B cell (primary cell): ENCODE measurements at regions not wholly inside any gene's neighbourhood (a gene's known extent, or its start where the extent isn't known, plus 50 kb on each side); places are given as distances from the start of the nearest gene placed in this dataset.
"Not testable (repeated sequence)": the region's sequence is repeated elsewhere in the genome, so short reads cannot be mapped to it uniquely, and the experiment has no call there.

Source experiments
- ATAC-seq: fragments of 200-7000 bp; cut with Tn5 transposase; one replicate; pipeline ENCODE4 v1.10.0; 2021; ENCODE audit warnings: low read depth, mild to moderate bottlenecking, moderate number of reproducible peaks, moderate library complexity
- CTCF ChIA-PET: fragments of 350-600 bp; sonication (Branson Sonifier 250); formaldehyde crosslinking; loops from one replicate; lab custom pipeline; 2021; ENCODE audit warnings: antibody characterized with exemption, inconsistent platforms; lab: Charles Lee
- POLR2A ChIA-PET: fragments of 350-600 bp; sonication (Branson Sonifier 250); formaldehyde crosslinking; loops from one replicate; lab custom pipeline; 2021; ENCODE audit warnings: antibody characterized with exemption; lab: Charles Lee
- DNase-seq: peaks from one replicate; pipeline ENCODE4 v3.0.0; 2013
- H2AFZ ChIP-seq: 2 replicates; pipeline ENCODE4 v1.6.1; 2012; ENCODE audit warnings: mild to moderate bottlenecking, low read depth, low read length; ENCODE audit not compliant: insufficient read depth, poor library complexity, severe bottlenecking
- H3K27ac ChIP-seq, 2 donors: 1 replicate in 1 of 2; 2 replicates in 1 of 2; pipeline ENCODE4 v1.5.1; 2012 to 2013; ENCODE audit warnings: low read length in 2 of 2, mild to moderate bottlenecking in 2 of 2, moderate library complexity in 1 of 2
- H3K27me3 ChIP-seq, 4 experiments: fragments of 200-600 bp in 1 of 4; sonication (generic) in 1 of 4; replicated peaks in 1 of 4; 1 replicate in 2 of 4; 2 replicates in 2 of 4; pipeline versions ENCODE4 v1.6.1 to v1.7.0; 2013 to 2016; ENCODE audit warnings: low read length in 3 of 4, mild to moderate bottlenecking in 2 of 4, mixed read lengths in 1 of 4, moderate library complexity in 1 of 4; ENCODE audit not compliant: insufficient read depth in 4 of 4, control insufficient read depth in 3 of 4; ENCODE audit errors: control extremely low read depth in 1 of 4
- H3K36me3 ChIP-seq, 2 experiments: replicated peaks in 1 of 2; 1 replicate in 1 of 2; 2 replicates in 1 of 2; pipeline versions ENCODE4 v1.6.1 to v1.7.1; 2013; ENCODE audit warnings: low read length in 1 of 2; ENCODE audit not compliant: insufficient read depth in 2 of 2, control insufficient read depth in 1 of 2; ENCODE audit errors: control extremely low read depth in 1 of 2, extremely low read depth in 1 of 2
- H3K4me1 ChIP-seq, 2 donors: fragments of 200-600 bp in 1 of 2; sonication (generic) in 1 of 2; 1 replicate in 1 of 2; 2 replicates in 1 of 2; pipeline versions ENCODE4 v1.5.1 to v1.6.1; 2013 to 2017; ENCODE audit warnings: low read length in 2 of 2; ENCODE audit not compliant: control insufficient read depth in 2 of 2, insufficient read depth in 2 of 2
- H3K4me2 ChIP-seq: replicated peaks from 2 replicates; pipeline ENCODE3; 2012; ENCODE audit warnings: mild to moderate bottlenecking, low read depth, low read length; ENCODE audit not compliant: poor library complexity, severe bottlenecking
- H3K4me3 ChIP-seq, 5 experiments: fragments of 200-600 bp in 1 of 5; sonication (generic) in 1 of 5; 1 replicate in 3 of 5; 2 replicates in 2 of 5; pipeline versions ENCODE4 v1.5.1 to v1.7.0; 2011 to 2016; ENCODE audit warnings: low read length in 4 of 5, mild to moderate bottlenecking in 4 of 5, low read depth in 2 of 5, control low read depth in 1 of 5, moderate library complexity in 1 of 5; ENCODE audit not compliant: insufficient read depth in 1 of 5; ENCODE audit errors: control extremely low read depth in 1 of 5, extremely low read depth in 1 of 5
- H3K79me2 ChIP-seq: fragments of 200-600 bp; sonication (generic); one replicate; pipeline ENCODE4 v1.6.0; 2016; ENCODE audit warnings: low read length; ENCODE audit not compliant: control insufficient read depth, insufficient read depth
- H3K9ac ChIP-seq: fragments of 200-600 bp; sonication (generic); 2 replicates; pipeline ENCODE4 v1.6.1; 2017; ENCODE audit warnings: mild to moderate bottlenecking, low read length, moderate library complexity
- H3K9me3 ChIP-seq, 3 donors: one replicate each; pipeline versions ENCODE4 v1.6.1 to v1.7.1; 2013; ENCODE audit warnings: low read length in 2 of 3; ENCODE audit not compliant: control insufficient read depth in 2 of 3, insufficient read depth in 1 of 3; ENCODE audit errors: control extremely low read depth in 1 of 3
- H4K20me1 ChIP-seq: 2 replicates; pipeline ENCODE4 v1.6.0; 2012; ENCODE audit warnings: mild to moderate bottlenecking, low read length; ENCODE audit not compliant: insufficient read depth, control insufficient read depth, poor library complexity, severe bottlenecking
- H3K27ac Mint-ChIP-seq: one replicate; pipeline ENCODE4 v1.8.0; 2021; ENCODE audit warnings: mixed read lengths
- H3K27me3 Mint-ChIP-seq: one replicate; pipeline ENCODE4 v1.8.0; 2021; ENCODE audit warnings: mixed read lengths
- H3K4me1 Mint-ChIP-seq: one replicate; pipeline ENCODE4 v1.8.0; 2021; ENCODE audit warnings: mixed read lengths
- H3K4me3 Mint-ChIP-seq: one replicate; pipeline ENCODE4 v1.8.0; 2021; ENCODE audit warnings: mixed read lengths
- H3K9me3 Mint-ChIP-seq: one replicate; pipeline ENCODE4 v1.8.0; 2022; ENCODE audit warnings: mixed read lengths; ENCODE audit not compliant: insufficient read depth
- WGBS: methylation state at CpG from one replicate; pipeline ENCODE4 v1.1.5; 2013; ENCODE audit warnings: missing lambda C conversion rate; ENCODE audit not compliant: insufficient coverage; 5-methylcytosine and 5-hydroxymethylcytosine counted together
- intact Hi-C: fragments of 100-400 bp; cut with micrococcal nuclease; formaldehyde crosslinking; loops from one replicate; pipeline ENCODE4 v1.10.0; 2022

DNA sequence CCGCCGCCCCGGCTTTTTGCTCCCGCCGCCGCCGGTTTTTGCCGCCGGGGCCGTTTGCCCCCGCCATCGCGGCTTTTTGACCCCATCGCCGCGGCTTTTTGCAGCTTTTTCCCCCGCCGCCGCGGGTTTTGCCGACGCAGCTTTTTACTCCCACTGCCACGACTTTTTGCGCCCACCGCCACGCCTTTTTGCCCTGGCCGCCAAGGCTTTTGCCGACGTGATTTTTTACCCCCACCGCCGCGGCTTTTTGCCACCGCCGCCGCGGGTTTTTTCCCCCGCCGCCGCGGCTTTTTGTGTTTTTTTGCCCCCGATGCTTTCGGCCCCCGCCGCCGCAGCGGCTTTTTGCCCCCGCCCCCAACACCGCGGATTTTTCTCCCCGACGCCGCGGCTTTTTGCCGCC, 5001.9 kb upstream of the OR11H1 start:
- H3K9me3 Mint-ChIP-seq, intact Hi-C loops, H3K4me3 ChIP-seq, H3K4me2 ChIP-seq, H3K27me3 Mint-ChIP-seq, CTCF ChIA-PET, H3K4me1 Mint-ChIP-seq, ATAC-seq, H3K27ac ChIP-seq, H2AFZ ChIP-seq, H3K79me2 ChIP-seq, H3K36me3 ChIP-seq, H3K27me3 ChIP-seq, H3K9ac ChIP-seq, H3K4me1 ChIP-seq, H4K20me1 ChIP-seq, POLR2A ChIA-PET, H3K9me3 ChIP-seq, H3K27ac Mint-ChIP-seq, DNase-seq, H3K4me3 Mint-ChIP-seq: not testable (repeated sequence)
- WGBS, result no CpG with 5 or more reads among the region's 54 CpGs

DNA sequence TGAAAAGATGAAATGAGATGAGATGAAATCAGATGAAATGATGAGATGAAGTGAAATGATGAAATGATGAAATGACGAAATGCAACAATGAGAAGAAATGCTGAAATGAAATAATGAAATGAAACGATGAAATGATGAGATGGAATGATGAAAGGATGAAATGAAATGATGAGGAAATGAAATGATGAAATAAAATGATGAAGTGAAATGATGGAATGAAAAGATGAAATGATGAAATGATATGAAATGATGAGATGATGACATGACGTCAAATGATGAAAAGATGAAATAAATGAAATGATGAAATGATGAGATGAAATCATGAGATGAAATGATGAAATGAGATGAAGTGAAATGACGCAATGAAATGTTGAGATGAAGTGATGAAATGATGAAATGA, 4996.9 kb upstream of the OR11H1 start:
- H4K20me1 ChIP-seq, H3K9me3 ChIP-seq, intact Hi-C loops, DNase-seq, H3K4me1 ChIP-seq, H3K4me2 ChIP-seq, H3K27me3 Mint-ChIP-seq, H3K4me1 Mint-ChIP-seq, H3K79me2 ChIP-seq, H3K4me3 Mint-ChIP-seq, H3K27me3 ChIP-seq, H3K36me3 ChIP-seq, ATAC-seq, H3K9me3 Mint-ChIP-seq, H3K9ac ChIP-seq, POLR2A ChIA-PET, H3K4me3 ChIP-seq, H3K27ac ChIP-seq, H3K27ac Mint-ChIP-seq, H2AFZ ChIP-seq, CTCF ChIA-PET: not testable (repeated sequence)
- WGBS, result no CpG with 5 or more reads among the region's 4 CpGs

- H2AFZ ChIP-seq, result not testable (repeated sequence)
Observed at GRCh38 chr22:10572531-10572930, 4955.5 kb upstream of the OR11H1 start.

GRCh38 chr22:10601071-10601470, 4926.9 kb upstream of the OR11H1 start:
- H3K4me3 Mint-ChIP-seq, H3K79me2 ChIP-seq, H3K27ac Mint-ChIP-seq, H4K20me1 ChIP-seq, ATAC-seq, H3K4me1 Mint-ChIP-seq, H3K9me3 ChIP-seq, H3K4me3 ChIP-seq, H3K36me3 ChIP-seq, intact Hi-C loops, H3K4me2 ChIP-seq, H3K27me3 ChIP-seq, H3K9me3 Mint-ChIP-seq, POLR2A ChIA-PET, H3K9ac ChIP-seq, DNase-seq, H3K4me1 ChIP-seq, H3K27me3 Mint-ChIP-seq, H2AFZ ChIP-seq, H3K27ac ChIP-seq, CTCF ChIA-PET: not testable (repeated sequence)
- no CpG with 5 or more reads among the region's 2 CpGs for WGBS

More at GRCh38 chr22:10572531-10572930, 4955.5 kb upstream of the OR11H1 start:
- POLR2A ChIA-PET, H4K20me1 ChIP-seq, CTCF ChIA-PET, H3K4me2 ChIP-seq, intact Hi-C loops, H3K36me3 ChIP-seq, H3K27ac ChIP-seq, ATAC-seq, H3K9me3 Mint-ChIP-seq, H3K27ac Mint-ChIP-seq, H3K27me3 Mint-ChIP-seq, H3K4me3 ChIP-seq, H3K9ac ChIP-seq, H3K4me1 ChIP-seq, H3K4me3 Mint-ChIP-seq, H3K4me1 Mint-ChIP-seq, H3K27me3 ChIP-seq, H3K79me2 ChIP-seq, H3K9me3 ChIP-seq: not testable (repeated sequence)
- DNase-seq, result peak; percentile 0
- 72% methylated on average over 20 of the region's 42 CpGs for WGBS
